ENCODE measurements at regions not wholly inside any gene's neighbourhood (a gene's known extent, or its start where the extent isn't known, plus 50 kb on each side); places are given as distances from the start of the nearest gene placed in this dataset.

GRCh38 chr3:171943262-171944117 lies 95.9 kb upstream of the FNDC3B start:
- no peak overlapping the region for H3K4me3 ChIP-seq
- peaks cover 0 to 11% (median 6%) of the 10 kb centered on the region in 3 donors for H3K27me3 ChIP-seq (ENCODE audit: control insufficient read depth in 3 of 3, insufficient read depth in 3 of 3, low read length in 2 of 3)
- no peak for TF ChIP-seq CTCF (IDR thresholded peaks at IDR 0.05; ENCODE audit: control extremely low read depth, extremely low read depth)
- H3K27ac ChIP-seq (ENCODE audit: low read depth in 1 of 2, low read length in 1 of 2): no peak overlapping the region
- no peak for DNase-seq
- ATAC-seq (ENCODE audit: insufficient read depth, low FRiP score): no peak
- H3K9ac ChIP-seq (ENCODE audit: insufficient read depth in 1 of 2, low read length in 2 of 2): no peak overlapping the region
- WGBS, 2 donors: 91 to 92% methylated on average over 16 to 17 of the region's 17 CpGs
- H3K9me3 ChIP-seq (ENCODE audit: control insufficient read depth in 4 of 4, insufficient read depth in 3 of 4, low read length in 3 of 4): no peaks in the 10 kb centered on the region
- H3K36me3 ChIP-seq (ENCODE audit: control insufficient read depth in 4 of 4, insufficient read depth in 4 of 4, low read length in 4 of 4): no peaks in the 10 kb centered on the region
- peaks cover 0 to 8% (median 0%) of the 10 kb centered on the region in 5 donors for H3K4me1 ChIP-seq (ENCODE audit: control insufficient read depth in 5 of 5, insufficient read depth in 5 of 5, low read length in 5 of 5)

- Histone ChIP-seq H3K27ac (ENCODE audit: low read depth in 1 of 2, low read length in 1 of 2) (no peak overlapping the region), H3K4me1 (ENCODE audit: control insufficient read depth in 5 of 5, insufficient read depth in 5 of 5, low read length in 5 of 5) (peaks cover 0 to 12% (median 0%) of the 10 kb centered on the region in 5 donors), H3K9me3 (ENCODE audit: control insufficient read depth in 4 of 4, insufficient read depth in 3 of 4, low read length in 3 of 4) (no peaks in the 10 kb centered on the region), H3K36me3 (ENCODE audit: control insufficient read depth in 4 of 4, insufficient read depth in 4 of 4, low read length in 4 of 4) (no peaks in the 10 kb centered on the region), H3K9ac (ENCODE audit: insufficient read depth in 1 of 2, low read length in 2 of 2) (no peak overlapping the region), H3K27me3 (ENCODE audit: control insufficient read depth in 3 of 3, insufficient read depth in 3 of 3, low read length in 2 of 3) (peaks cover 0 to 11% (median 6%) of the 10 kb centered on the region in 3 donors), H3K4me3 (no peak overlapping the region)
- peak in 2 of 3 donors; percentile 40 to 58 for DNase-seq
- 30 to 41% methylated on average over 6 of the region's 6 CpGs for whole genome bisulfite sequencing, 2 donors
- no peak for TF ChIP-seq CTCF (IDR thresholded peaks at IDR 0.05; ENCODE audit: control extremely low read depth, extremely low read depth)
- no peak for ATAC-seq (ENCODE audit: insufficient read depth, low FRiP score)
Observed at GRCh38 chr3:171944118-171945016, 95.0 kb upstream of the FNDC3B start.

- DNase-seq (no peak), ATAC-seq (ENCODE audit: insufficient read depth, low FRiP score) (no peak)
- no peaks in the 10 kb centered on the region for H3K9me3 ChIP-seq (ENCODE audit: control insufficient read depth in 4 of 4, insufficient read depth in 3 of 4, low read length in 3 of 4)
- WGBS, 2 donors: 79 to 95% methylated on average over 3 of the region's 3 CpGs
- TF ChIP-seq CTCF (IDR thresholded peaks at IDR 0.05; ENCODE audit: control extremely low read depth, extremely low read depth): no peak
- H3K27me3 ChIP-seq (ENCODE audit: control insufficient read depth in 3 of 3, insufficient read depth in 3 of 3, low read length in 2 of 3): peaks cover 0 to 14% (median 3%) of the 10 kb centered on the region in 3 donors
- no peaks in the 10 kb centered on the region for H3K36me3 ChIP-seq (ENCODE audit: control insufficient read depth in 4 of 4, insufficient read depth in 4 of 4, low read length in 4 of 4)
- H3K4me1 ChIP-seq (ENCODE audit: control insufficient read depth in 5 of 5, insufficient read depth in 5 of 5, low read length in 5 of 5): peaks cover 0 to 12% (median 0%) of the 10 kb centered on the region in 5 donors
- H3K27ac ChIP-seq (ENCODE audit: low read depth in 1 of 2, low read length in 1 of 2): no peak overlapping the region
- no peak overlapping the region for H3K9ac ChIP-seq (ENCODE audit: insufficient read depth in 1 of 2, low read length in 2 of 2)
- no peak overlapping the region for H3K4me3 ChIP-seq
Observed at GRCh38 chr3:171948674-171949073, 90.7 kb upstream of the FNDC3B start.
